HepG2 (cell line): ENCODE measurements at regions not wholly inside any gene's neighbourhood (a gene's known extent, or its start where the extent isn't known, plus 50 kb on each side); places are given as distances from the start of the nearest gene placed in this dataset.

Experiments used
- ATAC-seq: fragments of 200-7000 bp; cut with Tn5 transposase; 3 replicates; pipeline ENCODE4 v1.9.1; 2020; ENCODE audit warnings: mild to moderate bottlenecking, moderate library complexity
- BruUV-seq: library from RNA; stranded (reverse); fragments of 400-500 nt; replicated peaks from 2 replicates; lab custom pipeline; 2021; lab: Mats Ljungman, UMichigan
- CTCF ChIA-PET: fragments of 300-600 bp; formaldehyde crosslinking; extraction: SDS; loops from one replicate; lab custom pipeline; 2021; ENCODE audit warnings: low total read pairs, inconsistent platforms, low intra/inter-chr PET ratio; lab: Yijun Ruan, JAX
- POLR2A ChIA-PET: fragments of 350-600 bp; sonication (Branson Sonifier 250); formaldehyde crosslinking; loops from one replicate; lab custom pipeline; 2020; ENCODE audit warnings: antibody characterized with exemption, inconsistent platforms; lab: Yijun Ruan, JAX
- DNase-seq: peaks from one replicate; pipeline ENCODE4 v3.0.0-alpha.2; 2015; ENCODE audit warnings: low spot score
- FAIRE-seq: peaks from 3 replicates; lab custom pipeline; 2011; peaks lifted over from hg19 to GRCh38; lab: Jason Lieb, UNC
- H2AFZ ChIP-seq: one replicate; pipeline ENCODE4 v1.6.1; 2011; ENCODE audit warnings: low read length, inconsistent platforms
- H3K27ac ChIP-seq: fragments of 300-600 bp; 3 replicates; pipeline ENCODE4 v1.8.0; 2011; ENCODE audit warnings: mixed run types, mild to moderate bottlenecking, mixed read lengths, low read length, inconsistent platforms; ENCODE audit not compliant: insufficient read depth; ENCODE audit errors: extremely low read length
- H3K27me3 ChIP-seq, 2 experiments: fragments of 200-600 bp in 1 of 2; 2 replicates in 1 of 2; 3 replicates in 1 of 2; pipeline versions ENCODE4 v1.6.0 to v1.8.0; 2011; ENCODE audit warnings: low read length in 2 of 2, mild to moderate bottlenecking in 2 of 2, moderate library complexity in 2 of 2, inconsistent platforms in 1 of 2; ENCODE audit not compliant: insufficient read depth in 2 of 2, control insufficient read depth in 1 of 2
- H3K36me3 ChIP-seq, 2 experiments: fragments of 200-600 bp in 1 of 2; replicated peaks in 1 of 2; 2 replicates in 1 of 2; 3 replicates in 1 of 2; pipeline versions ENCODE4 v1.5.1 to v1.8.0; 2011; ENCODE audit warnings: low read length in 2 of 2, inconsistent platforms in 1 of 2; ENCODE audit not compliant: insufficient read depth in 2 of 2, control insufficient read depth in 1 of 2
- H3K4me1 ChIP-seq: 2 replicates; pipeline ENCODE4 v1.5.1; 2012; ENCODE audit warnings: low read length, inconsistent platforms; ENCODE audit not compliant: insufficient read depth
- H3K4me2 ChIP-seq: 2 replicates; pipeline ENCODE4 v1.6.0; 2011; ENCODE audit warnings: low read depth, low read length, inconsistent platforms
- H3K4me3 ChIP-seq, 3 experiments: fragments of 200-600 bp in 1 of 3; sonication (generic), shearing (Covaris generic) in 1 of 3; replicated peaks in 1 of 3; 2 replicates each; pipeline ENCODE4 v1.5.1; 2011 to 2016; ENCODE audit warnings: low read length in 3 of 3, inconsistent platforms in 2 of 3, low read depth in 2 of 3, mild to moderate bottlenecking in 2 of 3, control low read depth in 1 of 3, mixed read lengths in 1 of 3; ENCODE audit not compliant: insufficient read depth in 1 of 3
- H3K79me2 ChIP-seq: one replicate; pipeline ENCODE4 v1.6.1; 2011; ENCODE audit warnings: low read length, inconsistent platforms; ENCODE audit not compliant: insufficient read depth
- H3K9ac ChIP-seq: 2 replicates; pipeline ENCODE4 v1.6.0; 2011; ENCODE audit warnings: mild to moderate bottlenecking, low read depth, low read length, inconsistent platforms; ENCODE audit not compliant: insufficient read depth
- H3K9me3 ChIP-seq: 2 replicates; pipeline ENCODE4 v1.5.1; 2012; ENCODE audit warnings: mild to moderate bottlenecking, low read length
- H4K20me1 ChIP-seq: 2 replicates; pipeline ENCODE4 v1.6.0; 2011; ENCODE audit warnings: inconsistent platforms, mild to moderate bottlenecking, low read length, moderate library complexity; ENCODE audit not compliant: insufficient read depth
- DPF2 ChIP-seq: sonication (generic); formaldehyde crosslinking; IDR thresholded peaks from 2 replicates; pipeline ENCODE4 v1.4.0; 2020; ENCODE audit warnings: mild to moderate bottlenecking, low read depth, missing genetic modification reagents, borderline replicate concordance
- ESRRA ChIP-seq: sonication (generic); formaldehyde crosslinking; IDR thresholded peaks from 2 replicates; pipeline ENCODE4 v1.5.1; 2020; ENCODE audit warnings: mild to moderate bottlenecking, low read depth, missing genetic modification reagents
- FOXM1 ChIP-seq: sonication (generic); formaldehyde crosslinking; IDR thresholded peaks from 2 replicates; pipeline ENCODE4 v1.5.0; 2020; ENCODE audit warnings: missing genetic modification reagents
- GTF2F1 ChIP-seq: fragments of 150-350 bp; IDR thresholded peaks from 2 replicates; pipeline ENCODE4 v1.6.1; 2014; ENCODE audit warnings: low read length
- HDAC1 ChIP-seq: sonication (generic); formaldehyde crosslinking; IDR thresholded peaks from 2 replicates; pipeline ENCODE4 v1.5.1; 2020; ENCODE audit warnings: mild to moderate bottlenecking, missing genetic modification reagents
- ISX ChIP-seq: sonication (generic); formaldehyde crosslinking; conservative IDR thresholded peaks from 2 replicates; pipeline ENCODE4 v1.5.0; 2020; ENCODE audit warnings: missing genetic modification reagents
- JUN ChIP-seq: sonication (generic); formaldehyde crosslinking; IDR thresholded peaks from 2 replicates; pipeline ENCODE4 v1.4.0; 2020; ENCODE audit warnings: mild to moderate bottlenecking, missing genetic modification reagents
- NCOR1 ChIP-seq: fragments of 200-600 bp; sonication (generic); IDR thresholded peaks from 2 replicates; pipeline ENCODE4 v1.7.0; 2017; ENCODE audit warnings: antibody characterized with exemption, low read length, borderline replicate concordance
- NR3C1 ChIP-seq: sonication (generic); formaldehyde crosslinking; IDR thresholded peaks from 2 replicates; pipeline ENCODE4 v1.4.0; 2020; ENCODE audit warnings: missing genetic modification reagents
- SALL2 ChIP-seq: sonication (generic); formaldehyde crosslinking; IDR thresholded peaks from 2 replicates; pipeline ENCODE4 v1.8.1; 2023; ENCODE audit warnings: mild to moderate bottlenecking, missing genetic modification reagents, inconsistent platforms
- SOX13 ChIP-seq, 3 experiments: fragments of 450-650 bp in 1 of 3; sonication (generic) in 1 of 3; formaldehyde crosslinking in 1 of 3; IDR thresholded peaks in 2 of 3; conservative IDR thresholded peaks in 1 of 3; 2 replicates each; pipeline versions ENCODE4 v1.5.0 to v1.6.1; 2016 to 2020; ENCODE audit warnings: antibody characterized with exemption in 1 of 3, mild to moderate bottlenecking in 1 of 3, missing compliant biosample characterization in 1 of 3, missing genetic modification reagents in 1 of 3, moderate library complexity in 1 of 3
- TBX2 ChIP-seq: sonication (generic); formaldehyde crosslinking; IDR thresholded peaks from 2 replicates; pipeline ENCODE4 v1.5.0; 2020; ENCODE audit warnings: missing genetic modification reagents, mild to moderate bottlenecking, borderline replicate concordance
- ZNF24 ChIP-seq: fragments of 450-650 bp; IDR thresholded peaks from 2 replicates; pipeline ENCODE4 v1.6.1; 2017; ENCODE audit warnings: antibody characterized with exemption, mild to moderate bottlenecking
- ZNF296 ChIP-seq: sonication (generic); formaldehyde crosslinking; conservative IDR thresholded peaks from 2 replicates; pipeline ENCODE4 v1.5.0; 2020; ENCODE audit warnings: mild to moderate bottlenecking, missing genetic modification reagents
- ZNF557 ChIP-seq: sonication (generic); formaldehyde crosslinking; IDR thresholded peaks from 2 replicates; pipeline ENCODE4 v1.4.0; 2020; ENCODE audit warnings: missing genetic modification reagents
- ZNF577 ChIP-seq: sonication (generic); formaldehyde crosslinking; IDR thresholded peaks from 2 replicates; pipeline ENCODE4 v1.4.0; 2020; ENCODE audit warnings: mild to moderate bottlenecking, low read depth, missing genetic modification reagents, borderline replicate concordance
- ZSCAN21 ChIP-seq: sonication (generic); formaldehyde crosslinking; IDR thresholded peaks from 2 replicates; pipeline ENCODE4 v1.8.0; 2022; ENCODE audit warnings: mild to moderate bottlenecking, missing genetic modification reagents, moderate library complexity, borderline replicate concordance
- WGBS: methylation state at CpG from one replicate; pipeline ENCODE4 v1.1.6; 2017; ENCODE audit warnings: low lambda C conversion rate; 5-methylcytosine and 5-hydroxymethylcytosine counted together
- in situ Hi-C: cut with HindIII; loops from 2 replicates; pipeline ENCODE4 v1.10.0; 2017; ENCODE audit warnings: low pct_unique_long_range_greater_than_20kb; ENCODE audit not compliant: extremely low pct_ligation_motif_present
- intact Hi-C: fragments of 100-400 bp; cut with micrococcal nuclease; formaldehyde crosslinking; loops from one replicate; pipeline ENCODE4 v1.10.0; 2022; ENCODE audit not compliant: unreplicated experiment
- TF ChIP-seq, protein P1 (sequence below): sonication (generic); formaldehyde crosslinking; IDR thresholded peaks from 2 replicates; pipeline ENCODE4 v1.8.1; 2023; ENCODE audit warnings: mild to moderate bottlenecking, missing genetic modification reagents, borderline replicate concordance
- TF ChIP-seq, protein P2 (sequence below): sonication (generic); formaldehyde crosslinking; IDR thresholded peaks from 2 replicates; pipeline ENCODE4 v1.4.0; 2020; ENCODE audit warnings: missing genetic modification reagents, borderline replicate concordance
- TF ChIP-seq, protein P3 (sequence below): sonication (generic); formaldehyde crosslinking; IDR thresholded peaks from 2 replicates; pipeline ENCODE4 v1.5.0; 2020; ENCODE audit warnings: missing genetic modification reagents

DNA sequence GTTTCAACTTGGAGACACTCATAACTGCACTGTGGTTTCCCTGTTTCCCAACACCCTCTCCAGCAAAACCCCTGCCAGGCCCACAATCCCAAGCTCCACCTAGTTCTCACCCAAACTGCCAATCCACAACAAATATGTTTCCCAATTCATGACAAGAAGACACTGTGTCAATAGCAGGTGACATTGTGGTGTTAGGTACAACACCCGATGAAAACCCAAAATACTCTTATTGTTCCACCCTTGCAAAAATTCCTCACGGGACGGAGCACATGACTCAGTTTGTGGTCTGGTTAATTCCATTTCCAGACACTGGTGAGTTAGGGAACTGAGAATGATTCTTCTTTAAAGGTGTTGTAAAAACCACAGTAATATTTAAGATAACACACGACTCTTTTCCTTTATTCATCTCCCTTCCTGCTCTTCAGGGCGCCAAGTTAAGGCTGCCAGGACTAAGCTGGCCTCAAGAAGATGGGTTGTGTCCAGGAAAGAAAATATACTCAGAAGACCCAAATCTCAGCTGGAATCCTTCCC, 735.5 kb downstream of the MED13L start:
- POLR2A ChIA-PET = no interaction called here
- in situ Hi-C loops = no loop called here
- ATAC-seq = no peak

DNA sequence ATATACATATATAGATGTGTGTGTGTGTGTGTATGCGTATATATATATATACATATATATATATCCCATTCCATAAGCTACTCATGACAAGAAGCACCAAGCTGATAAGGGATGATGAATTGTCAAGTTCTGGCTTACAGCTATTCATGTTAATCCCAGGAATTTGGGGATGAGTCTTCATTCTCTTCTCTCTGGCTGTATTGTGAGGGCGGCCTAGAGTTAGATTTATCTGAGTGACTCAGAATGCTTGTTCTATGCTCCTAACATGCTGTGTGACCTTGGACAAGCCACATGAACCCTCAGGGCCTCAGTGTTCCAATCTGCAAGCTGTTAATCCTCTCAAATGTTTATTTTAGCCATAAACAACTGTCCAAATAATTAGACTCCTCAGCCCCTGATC, 749.0 kb downstream of the MED13L start:
- Histone ChIP-seq H3K9ac (no peak overlapping the region), H3K4me2 (no peak overlapping the region), H3K4me1 (no peaks in the 10 kb centered on the region), H2AFZ (no peak overlapping the region), H4K20me1 (no peaks in the 10 kb centered on the region), H3K27me3 (peaks cover 0 to 7% of the 10 kb centered on the region in 2 experiments; a peak in 1 of 5 replicates), H3K79me2 (no peaks in the 10 kb centered on the region), H3K36me3 (no peaks in the 10 kb centered on the region), H3K9me3 (no peaks in the 10 kb centered on the region), H3K4me3 (no peak overlapping the region), H3K27ac (no peak overlapping the region)
- no TSS peak for BruUV-seq
- in situ Hi-C loops (no loop called here), intact Hi-C loops (no loop called here)
- DNase-seq = no peak
- POLR2A ChIA-PET = no interaction called here
- FAIRE-seq = no peak
- CTCF ChIA-PET = no interaction called here
- no peak for ATAC-seq
- 52% methylated on average over 2 of the region's 2 CpGs for WGBS
- no peak for TF ChIP-seq ZNF24
- TF ChIP-seq, protein P1, sequence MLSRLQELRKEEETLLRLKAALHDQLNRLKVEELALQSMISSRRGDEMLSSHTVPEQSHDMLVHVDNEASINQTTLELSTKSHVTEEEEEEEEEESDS = no peak
- TF ChIP-seq ISX = no peak
- no peak for TF ChIP-seq NCOR1
- TF ChIP-seq GTF2F1 = no peak
- no peak for TF ChIP-seq FOXM1
- no peak for TF ChIP-seq JUN (CRISPR knock-in tag)
- no peak for TF ChIP-seq SALL2 (CRISPR knock-in tag)
- TF ChIP-seq, protein P2, sequence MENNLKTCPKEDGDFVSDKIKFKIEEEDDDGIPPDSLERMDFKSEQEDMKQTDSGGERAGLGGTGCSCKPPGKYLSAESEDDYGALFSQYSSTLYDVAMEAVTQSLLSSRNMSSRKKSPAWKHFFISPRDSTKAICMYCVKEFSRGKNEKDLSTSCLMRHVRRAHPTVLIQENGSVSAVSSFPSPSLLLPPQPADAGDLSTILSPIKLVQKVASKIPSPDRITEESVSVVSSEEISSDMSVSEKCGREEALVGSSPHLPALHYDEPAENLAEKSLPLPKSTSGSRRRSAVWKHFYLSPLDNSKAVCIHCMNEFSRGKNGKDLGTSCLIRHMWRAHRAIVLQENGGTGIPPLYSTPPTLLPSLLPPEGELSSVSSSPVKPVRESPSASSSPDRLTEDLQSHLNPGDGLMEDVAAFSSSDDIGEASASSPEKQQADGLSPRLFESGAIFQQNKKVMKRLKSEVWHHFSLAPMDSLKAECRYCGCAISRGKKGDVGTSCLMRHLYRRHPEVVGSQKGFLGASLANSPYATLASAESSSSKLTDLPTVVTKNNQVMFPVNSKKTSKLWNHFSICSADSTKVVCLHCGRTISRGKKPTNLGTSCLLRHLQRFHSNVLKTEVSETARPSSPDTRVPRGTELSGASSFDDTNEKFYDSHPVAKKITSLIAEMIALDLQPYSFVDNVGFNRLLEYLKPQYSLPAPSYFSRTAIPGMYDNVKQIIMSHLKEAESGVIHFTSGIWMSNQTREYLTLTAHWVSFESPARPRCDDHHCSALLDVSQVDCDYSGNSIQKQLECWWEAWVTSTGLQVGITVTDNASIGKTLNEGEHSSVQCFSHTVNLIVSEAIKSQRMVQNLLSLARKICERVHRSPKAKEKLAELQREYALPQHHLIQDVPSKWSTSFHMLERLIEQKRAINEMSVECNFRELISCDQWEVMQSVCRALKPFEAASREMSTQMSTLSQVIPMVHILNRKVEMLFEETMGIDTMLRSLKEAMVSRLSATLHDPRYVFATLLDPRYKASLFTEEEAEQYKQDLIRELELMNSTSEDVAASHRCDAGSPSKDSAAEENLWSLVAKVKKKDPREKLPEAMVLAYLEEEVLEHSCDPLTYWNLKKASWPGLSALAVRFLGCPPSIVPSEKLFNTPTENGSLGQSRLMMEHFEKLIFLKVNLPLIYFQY (CRISPR knock-in tag) = no peak
- TF ChIP-seq TBX2 (CRISPR knock-in tag) = no peak
- no peak for TF ChIP-seq ZNF296

More for the DNA sequence above, 735.5 kb downstream of the MED13L start:
- DNase-seq (no peak), FAIRE-seq (no peak)
- intact Hi-C loops = no loop called here
- H3K4me2 ChIP-seq = no peak overlapping the region
- no peak overlapping the region for H2AFZ ChIP-seq
- no peaks in the 10 kb centered on the region for H3K79me2 ChIP-seq
- H3K4me1 ChIP-seq = peaks cover 21% of the 10 kb centered on the region
- TF ChIP-seq HDAC1 (CRISPR knock-in tag) = no peak
- TF ChIP-seq DPF2 (CRISPR knock-in tag) = no peak
- TF ChIP-seq ZSCAN21 (CRISPR knock-in tag) = no peak
- TF ChIP-seq ZNF557 (CRISPR knock-in tag) = no peak
- no peak for TF ChIP-seq NR3C1 (CRISPR knock-in tag)
- TF ChIP-seq SOX13 (IDR thresholded peaks at IDR 0.05) = no peak
- no peak for TF ChIP-seq SOX13 (CRISPR knock-in tag; conservative IDR thresholded peaks at IDR 0.05 in 1 of 2, IDR thresholded peaks at IDR 0.05 in 1 of 2)
- TF ChIP-seq, protein P3, sequence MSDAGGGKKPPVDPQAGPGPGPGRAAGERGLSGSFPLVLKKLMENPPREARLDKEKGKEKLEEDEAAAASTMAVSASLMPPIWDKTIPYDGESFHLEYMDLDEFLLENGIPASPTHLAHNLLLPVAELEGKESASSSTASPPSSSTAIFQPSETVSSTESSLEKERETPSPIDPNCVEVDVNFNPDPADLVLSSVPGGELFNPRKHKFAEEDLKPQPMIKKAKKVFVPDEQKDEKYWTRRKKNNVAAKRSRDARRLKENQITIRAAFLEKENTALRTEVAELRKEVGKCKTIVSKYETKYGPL (CRISPR knock-in tag) = no peak
- no peak for TF ChIP-seq ZNF577
- no peak for TF ChIP-seq ESRRA (CRISPR knock-in tag)
- no peaks in the 10 kb centered on the region; a peak in 1 of 5 replicates for H3K27me3 ChIP-seq
- CTCF ChIA-PET = no interaction called here
- H3K9ac ChIP-seq = no peak overlapping the region
- no peak overlapping the region for H3K27ac ChIP-seq
- BruUV-seq = no TSS peak
- 64% methylated on average over 5 of the region's 5 CpGs for WGBS
- H3K36me3 ChIP-seq = no peaks in the 10 kb centered on the region
- no peaks in the 10 kb centered on the region for H4K20me1 ChIP-seq
- no peak overlapping the region for H3K4me3 ChIP-seq
- H3K9me3 ChIP-seq = peaks cover 10% of the 10 kb centered on the region; the same call in 1 of the 2 replicates
